Peyer's patch (tissue), 4 donors: ENCODE measurements at regions not wholly inside any gene's neighbourhood (a gene's known extent, or its start where the extent isn't known, plus 50 kb on each side); places are given as distances from the start of the nearest gene placed in this dataset.

Experiments
- DNase-seq, 3 donors: peaks; one replicate each; pipeline ENCODE4 v3.0.0-alpha.2; 2017 to 2019
- H3K27ac ChIP-seq, 4 donors: fragments of 200-600 bp; sonication (generic); one replicate each; pipeline ENCODE4 v1.5.1; 2016 to 2019
- H3K27me3 ChIP-seq, 2 donors: fragments of 200-600 bp; sonication (generic); one replicate each; pipeline ENCODE4 v1.5.1; 2019
- H3K36me3 ChIP-seq, 3 donors: fragments of 200-600 bp; sonication (generic); one replicate each; pipeline ENCODE4 v1.5.1; 2016 to 2019
- H3K4me1 ChIP-seq, 4 donors: fragments of 200-600 bp; sonication (generic); one replicate each; pipeline ENCODE4 v1.5.1; 2016 to 2019
- H3K4me3 ChIP-seq, 4 donors: fragments of 200-600 bp; sonication (generic); 1 replicate in 3 of 4; 2 replicates in 1 of 4; pipeline ENCODE4 v1.5.1; 2016 to 2019; ENCODE audit warnings: mild to moderate bottlenecking in 1 of 4
- H3K9me3 ChIP-seq, 4 donors: fragments of 200-600 bp; sonication (generic); one replicate each; pipeline ENCODE4 v1.5.1; 2016 to 2019; ENCODE audit warnings: mild to moderate bottlenecking in 1 of 4
- POLR2A ChIP-seq, 2 donors: fragments of 450-650 bp; IDR thresholded peaks; one replicate each; pipeline ENCODE4 v1.5.1; 2017; ENCODE audit warnings: antibody characterized with exemption in 2 of 2, mild to moderate bottlenecking in 2 of 2, moderate library complexity in 2 of 2
- TF ChIP-seq, protein P1 (sequence below), 6 experiments: fragments of 450-650 bp in 4 of 6; fragments of 200-600 bp in 2 of 6; sonication (generic) in 1 of 6; IDR thresholded peaks; one replicate each; pipeline ENCODE4 v1.5.1; 2017 to 2019; ENCODE audit warnings: antibody characterized with exemption in 6 of 6, mild to moderate bottlenecking in 3 of 6, moderate library complexity in 1 of 6

DNA sequence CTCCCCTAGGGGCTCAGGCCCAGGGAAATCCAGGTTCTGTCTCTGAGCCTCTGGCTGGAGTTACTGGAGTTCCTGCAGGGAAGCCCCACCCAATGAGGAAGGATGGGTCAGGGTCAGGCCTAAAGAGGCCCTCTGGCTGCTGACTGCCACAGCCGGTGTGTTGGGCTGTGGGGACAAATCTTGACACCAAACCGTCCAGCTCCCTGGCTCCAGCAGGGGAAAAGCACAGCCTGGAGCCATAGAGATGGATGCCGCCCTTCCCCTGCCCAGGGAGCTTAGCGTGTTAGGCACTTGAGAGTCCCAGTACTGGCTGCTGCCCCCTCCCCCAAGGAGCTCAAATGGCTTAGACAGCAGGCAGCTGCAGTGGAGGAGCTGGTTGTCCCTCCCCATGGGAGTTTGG lies 321.3 kb upstream of the LCORL start:
- Histone ChIP-seq H3K4me3 (no peak overlapping the region), H3K4me1 (no peaks in the 10 kb centered on the region), H3K27me3 (no peaks in the 10 kb centered on the region), H3K27ac (no peak overlapping the region), H3K9me3 (no peaks in the 10 kb centered on the region), H3K36me3 (no peaks in the 10 kb centered on the region)
- TF ChIP-seq, protein P1, sequence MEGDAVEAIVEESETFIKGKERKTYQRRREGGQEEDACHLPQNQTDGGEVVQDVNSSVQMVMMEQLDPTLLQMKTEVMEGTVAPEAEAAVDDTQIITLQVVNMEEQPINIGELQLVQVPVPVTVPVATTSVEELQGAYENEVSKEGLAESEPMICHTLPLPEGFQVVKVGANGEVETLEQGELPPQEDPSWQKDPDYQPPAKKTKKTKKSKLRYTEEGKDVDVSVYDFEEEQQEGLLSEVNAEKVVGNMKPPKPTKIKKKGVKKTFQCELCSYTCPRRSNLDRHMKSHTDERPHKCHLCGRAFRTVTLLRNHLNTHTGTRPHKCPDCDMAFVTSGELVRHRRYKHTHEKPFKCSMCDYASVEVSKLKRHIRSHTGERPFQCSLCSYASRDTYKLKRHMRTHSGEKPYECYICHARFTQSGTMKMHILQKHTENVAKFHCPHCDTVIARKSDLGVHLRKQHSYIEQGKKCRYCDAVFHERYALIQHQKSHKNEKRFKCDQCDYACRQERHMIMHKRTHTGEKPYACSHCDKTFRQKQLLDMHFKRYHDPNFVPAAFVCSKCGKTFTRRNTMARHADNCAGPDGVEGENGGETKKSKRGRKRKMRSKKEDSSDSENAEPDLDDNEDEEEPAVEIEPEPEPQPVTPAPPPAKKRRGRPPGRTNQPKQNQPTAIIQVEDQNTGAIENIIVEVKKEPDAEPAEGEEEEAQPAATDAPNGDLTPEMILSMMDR (IDR thresholded peaks at IDR 0.05), result no peak
- TF ChIP-seq POLR2A (IDR thresholded peaks at IDR 0.05), result no peak
- no peak for DNase-seq

- Histone ChIP-seq H3K27me3 (no peaks in the 10 kb centered on the region), H3K9me3 (no peaks in the 10 kb centered on the region), H3K4me1 (no peaks in the 10 kb centered on the region), H3K27ac (no peak overlapping the region), H3K4me3 (no peak overlapping the region), H3K36me3 (no peaks in the 10 kb centered on the region)
- DNase-seq, result no peak
- TF ChIP-seq POLR2A (IDR thresholded peaks at IDR 0.05), result no peak
- TF ChIP-seq, protein P1 (IDR thresholded peaks at IDR 0.05), result no peak
Measured at GRCh38 chr4:18321956-18322530, 300.5 kb upstream of the LCORL start.

GRCh38 chr4:18319431-18319830 lies 297.9 kb upstream of the LCORL start:
- no peak overlapping the region for H3K27ac ChIP-seq
- TF ChIP-seq, protein P1 (IDR thresholded peaks at IDR 0.05), result no peak
- TF ChIP-seq POLR2A (IDR thresholded peaks at IDR 0.05), result no peak
- DNase-seq, result no peak
- H3K27me3 ChIP-seq, result no peaks in the 10 kb centered on the region
- peak overlapping the region in 1 of 4 donors; percentile 21 for H3K4me3 ChIP-seq
- no peaks in the 10 kb centered on the region for H3K36me3 ChIP-seq
- no peaks in the 10 kb centered on the region for H3K9me3 ChIP-seq
- no peaks in the 10 kb centered on the region for H3K4me1 ChIP-seq

GRCh38 chr4:18318682-18319388 lies 297.3 kb upstream of the LCORL start:
- TF ChIP-seq, protein P1 (IDR thresholded peaks at IDR 0.05), result no peak
- TF ChIP-seq POLR2A (IDR thresholded peaks at IDR 0.05), result no peak
- Histone ChIP-seq H3K4me3 (peak overlapping the region in 1 of 4 donors; percentile 21), H3K36me3 (no peaks in the 10 kb centered on the region), H3K9me3 (no peaks in the 10 kb centered on the region), H3K27ac (no peak overlapping the region), H3K27me3 (no peaks in the 10 kb centered on the region), H3K4me1 (no peaks in the 10 kb centered on the region)
- DNase-seq, result peak in 1 of 3 donors; percentile 45

DNA sequence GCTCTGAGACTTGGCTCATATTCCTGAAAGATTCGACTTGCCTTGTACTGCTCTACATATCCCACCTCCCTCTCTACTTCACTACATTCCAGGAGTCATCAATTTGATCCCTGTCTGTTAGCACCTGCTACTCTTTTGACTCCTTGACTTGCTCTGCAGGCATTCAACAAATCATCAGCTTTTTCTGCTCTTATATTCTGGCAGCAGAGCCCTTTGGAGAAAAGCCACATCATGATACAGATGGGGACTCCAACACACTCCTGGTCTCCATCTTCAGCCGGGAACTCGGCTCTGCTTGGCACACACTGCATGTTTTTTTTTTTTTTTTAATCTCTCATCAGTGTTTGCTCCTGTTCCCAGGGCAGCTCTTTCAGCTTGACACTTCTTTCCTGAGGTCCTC lies 293.2 kb upstream of the LCORL start:
- Histone ChIP-seq H3K27me3 (no peaks in the 10 kb centered on the region), H3K4me3 (no peak overlapping the region), H3K4me1 (no peaks in the 10 kb centered on the region), H3K9me3 (no peaks in the 10 kb centered on the region), H3K36me3 (no peaks in the 10 kb centered on the region), H3K27ac (no peak overlapping the region)
- TF ChIP-seq, protein P1 (IDR thresholded peaks at IDR 0.05), result no peak
- no peak for TF ChIP-seq POLR2A (IDR thresholded peaks at IDR 0.05)
- DNase-seq, result no peak
